ENCODE measurements at regions not wholly inside any gene's neighbourhood (a gene's known extent, or its start where the extent isn't known, plus 50 kb on each side); places are given as distances from the start of the nearest gene placed in this dataset.
A peak's percentile ranks its signal among the peaks of the same experiment; 100 is the strongest.

DNA sequence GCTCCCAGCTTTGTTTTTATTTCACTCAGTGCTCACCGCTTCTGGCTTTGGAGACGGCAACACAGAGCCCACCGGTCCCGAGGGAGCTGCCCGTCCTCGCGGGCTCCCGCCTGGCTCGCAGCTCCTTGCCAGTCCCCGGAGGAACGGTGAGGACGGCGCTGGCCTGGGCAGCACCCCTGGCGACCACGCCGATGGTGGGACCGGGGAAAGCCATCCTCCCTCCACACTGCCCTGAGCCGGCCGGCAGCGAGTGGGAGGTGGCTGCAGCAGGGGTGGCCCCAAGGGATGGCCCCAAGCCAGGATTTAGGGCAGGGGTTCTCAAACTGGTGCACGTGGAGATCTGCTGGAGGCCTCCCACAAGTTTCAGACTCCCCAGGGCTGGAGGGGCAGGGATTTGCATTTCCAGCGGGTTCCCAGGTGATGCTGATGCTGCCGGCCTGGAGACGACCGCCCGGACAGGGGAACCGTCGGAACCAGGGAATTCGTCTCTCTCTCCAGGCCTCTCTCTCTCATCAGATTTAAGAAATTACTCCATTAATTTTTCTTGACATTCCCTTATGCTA is 293.2 kb upstream of the IRX4 start:
- Histone ChIP-seq H3K27ac (ENCODE audit: low read depth, low read length) (no peak overlapping the region), H2BK15ac (ENCODE audit: low read length) (no peak overlapping the region), H3K79me1 (ENCODE audit: low read depth, low read length) (no peaks in the 10 kb centered on the region), H3K4me3 (ENCODE audit: extremely low read depth in 1 of 4, insufficient read depth in 2 of 4, low read depth in 3 of 4, low read length in 4 of 4) (no peak overlapping the region), H3K4ac (replicated peaks; ENCODE audit: insufficient read length, low read depth, low read length) (no peak overlapping the region), H4K8ac (ENCODE audit: extremely low read depth, insufficient read depth, low read length) (0 out of 2 replicates have a peak overlapping the region, but pooled peaks have one; percentile 36), H3K14ac (ENCODE audit: insufficient read length) (no peak overlapping the region), H4K91ac (replicated peaks; ENCODE audit: insufficient read length, low read length) (no peak overlapping the region), H3K9me3 (ENCODE audit: insufficient read depth in 2 of 2, low read depth in 1 of 2, low read length in 1 of 2) (no peaks in the 10 kb centered on the region), H2AK5ac (ENCODE audit: low read depth, low read length) (no peak overlapping the region), H4K5ac (ENCODE audit: insufficient read length, low read depth, low read length) (no peak overlapping the region), H3K36me3 (ENCODE audit: control insufficient read depth in 2 of 4, insufficient read depth in 4 of 4, low read length in 3 of 4) (no peaks in the 10 kb centered on the region), H2BK5ac (ENCODE audit: low read depth, low read length) (no peak overlapping the region), H2BK120ac (replicated peaks; ENCODE audit: low read depth, low read length) (no peak overlapping the region), H2BK20ac (ENCODE audit: low read length) (no peak overlapping the region), H3K27me3 (replicated peaks in 1 of 4; ENCODE audit: control insufficient read depth in 3 of 4, extremely low read depth in 1 of 4, insufficient read depth in 3 of 4, low read length in 3 of 4) (no peaks in the 10 kb centered on the region), H3K23me2 (ENCODE audit: low read depth, low read length) (no peaks in the 10 kb centered on the region), H2BK12ac (ENCODE audit: low read depth, low read length) (no peak overlapping the region), H3K4me2 (ENCODE audit: insufficient read depth in 1 of 2, low read depth in 2 of 2, low read length in 2 of 2) (no peak overlapping the region), H3K56ac (replicated peaks; ENCODE audit: insufficient read length, low read depth, low read length) (no peak overlapping the region), H3K18ac (ENCODE audit: extremely low read depth, low read length) (no peak overlapping the region), H4K20me1 (replicated peaks in 1 of 2; ENCODE audit: control insufficient read depth in 1 of 2, insufficient read depth in 2 of 2, low read length in 2 of 2) (no peaks in the 10 kb centered on the region), H3K4me1 (replicated peaks in 1 of 4; ENCODE audit: control insufficient read depth in 3 of 4, insufficient read depth in 4 of 4, low read length in 3 of 4) (no peaks in the 10 kb centered on the region; a peak in 1 of 7 replicates), H2AFZ (ENCODE audit: low read length) (no peak overlapping the region; the same call in 1 of the 2 replicates), H3K23ac (ENCODE audit: insufficient read length) (no peak overlapping the region), H3K9ac (replicated peaks in 1 of 4; ENCODE audit: extremely low read depth in 1 of 4, low read depth in 3 of 4, low read length in 3 of 4) (no peak overlapping the region), H3K79me2 (ENCODE audit: control insufficient read depth in 1 of 2, insufficient read depth in 2 of 2, low read length in 2 of 2) (no peaks in the 10 kb centered on the region)
- DNase-seq (ENCODE audit: low read depth in 1 of 2, low spot score in 2 of 2) (no peak), FAIRE-seq (no peak)
- POLR2A ChIA-PET (ENCODE audit: partially characterized antibody), result no interaction called here
- WGBS, 2 experiments (ENCODE audit: extremely low coverage in 1 of 2, insufficient coverage in 1 of 2, insufficient read length in 1 of 2, insufficient replicate concordance in 2 of 2, low coverage in 1 of 2, low lambda C conversion rate in 2 of 2, missing lambda C conversion rate in 1 of 2), result 95% methylated on average over 24 of the region's 29 CpGs; no CpG with 5 or more reads in 1 of the 2 experiments
- TF ChIP-seq POU5F1 (IDR thresholded peaks at IDR 0.05; ENCODE audit: low read depth, low read length) (no peak), SP2 (IDR thresholded peaks at IDR 0.05; ENCODE audit: low read length) (no peak), NANOG (IDR thresholded peaks at IDR 0.05; ENCODE audit: insufficient read depth, low read depth, low read length, poor library complexity, severe bottlenecking) (no peak), EZH2 (IDR thresholded peaks at IDR 0.05; ENCODE audit: low read depth, low read length, severe bottlenecking) (no peak), CBX5 (IDR thresholded peaks at IDR 0.05; ENCODE audit: low read depth, low read length) (no peak), RFX5 (IDR thresholded peaks at IDR 0.05; ENCODE audit: borderline replicate concordance, low read depth, low read length) (no peak), TCF12 (IDR thresholded peaks at IDR 0.05; ENCODE audit: low read depth, low read length) (no peak)
- CTCF ChIA-PET (ENCODE audit: partially characterized antibody), result no interaction called here

All from H1 (cell line).